K562 (cell line): ENCODE measurements at regions not wholly inside any gene's neighbourhood (a gene's known extent, or its start where the extent isn't known, plus 50 kb on each side); places are given as distances from the start of the nearest gene placed in this dataset.

ENCODE experiments used
- ATAC-seq: fragments of 200-7000 bp; cut with Tn5 transposase; 3 replicates; pipeline ENCODE4 v1.9.1; 2020; ENCODE audit warnings: moderate library complexity
- BruUV-seq: library from RNA; stranded (reverse); fragments of 400-500 nt; replicated peaks from 2 replicates; lab custom pipeline; 2021; lab: Mats Ljungman, UMichigan
- CTCF ChIA-PET: fragments of 300-600 bp; formaldehyde crosslinking; extraction: SDS; loops from one replicate; lab custom pipeline; 2021; ENCODE audit warnings: low intra/inter-chr PET ratio; lab: Yijun Ruan, JAX
- POLR2A ChIA-PET: fragments of 300-600, 350-650 bp; sonication (Branson Sonifier 250); formaldehyde crosslinking; extraction: SDS; loops from one replicate; lab custom pipeline; 2021; ENCODE audit warnings: antibody characterized with exemption, inconsistent platforms; lab: Yijun Ruan, JAX
- DNase-seq, 4 experiments: peaks; one replicate each; pipeline versions ENCODE4 v3.0.0 to v3.0.0-alpha.2; 2011 to 2018; ENCODE audit warnings: low spot score in 3 of 4, mixed read lengths in 3 of 4; ENCODE audit errors: extremely low read depth in 1 of 4
- FAIRE-seq: peaks from 2 replicates; lab custom pipeline; 2011; peaks lifted over from hg19 to GRCh38; lab: Jason Lieb, UNC
- H2AFZ ChIP-seq: 2 replicates; pipeline ENCODE4 v1.6.0; 2011; ENCODE audit warnings: low read depth, low read length, control low read depth, inconsistent platforms
- H3K27ac ChIP-seq: fragments of 200-600 bp; 3 replicates; pipeline ENCODE4 v1.8.0; 2011; ENCODE audit warnings: low read depth, mild to moderate bottlenecking, control low read depth, inconsistent platforms, low read length, moderate library complexity, mixed read lengths; ENCODE audit errors: extremely low read depth
- H3K27me3 ChIP-seq, 2 experiments: fragments of 300-600 bp in 1 of 2; 2 replicates in 1 of 2; 3 replicates in 1 of 2; pipeline versions ENCODE4 v1.6.0 to v1.8.0; 2011; ENCODE audit warnings: inconsistent platforms in 2 of 2, low read length in 2 of 2, mild to moderate bottlenecking in 1 of 2, mixed read lengths in 1 of 2, moderate library complexity in 1 of 2; ENCODE audit not compliant: control insufficient read depth in 2 of 2, insufficient read depth in 2 of 2
- H3K36me3 ChIP-seq: fragments of 300-600 bp; 3 replicates; pipeline ENCODE4 v1.8.0; 2011; ENCODE audit warnings: mild to moderate bottlenecking, low read length, inconsistent platforms; ENCODE audit not compliant: control insufficient read depth, insufficient read depth
- H3K4me1 ChIP-seq, 2 experiments: fragments of 200-600 bp in 1 of 2; replicated peaks in 1 of 2; 2 replicates in 1 of 2; 3 replicates in 1 of 2; pipeline versions ENCODE4 v1.5.1 to v1.8.0; 2011; ENCODE audit warnings: inconsistent platforms in 2 of 2, low read length in 2 of 2, mild to moderate bottlenecking in 1 of 2, mixed read lengths in 1 of 2, moderate library complexity in 1 of 2; ENCODE audit not compliant: control insufficient read depth in 2 of 2, insufficient read depth in 2 of 2
- H3K4me2 ChIP-seq: 2 replicates; pipeline ENCODE4 v1.6.1; 2011; ENCODE audit warnings: low read length, control low read depth, inconsistent platforms, mixed read lengths; ENCODE audit not compliant: insufficient read depth
- H3K4me3 ChIP-seq: fragments of 200-600 bp; sonication (generic), shearing (Covaris generic); 2 replicates; pipeline ENCODE4 v1.5.1; 2016; ENCODE audit warnings: control low read depth, inconsistent platforms
- H3K79me2 ChIP-seq: fragments of 200-600 bp; 3 replicates; pipeline ENCODE4 v1.8.0; 2011; ENCODE audit warnings: low read length, inconsistent platforms; ENCODE audit not compliant: control insufficient read depth, insufficient read depth
- H3K9ac ChIP-seq, 2 experiments: 2 replicates each; pipeline versions ENCODE4 v1.6.0 to v1.6.1; 2011; ENCODE audit warnings: low read depth in 2 of 2, low read length in 2 of 2, control low read depth in 1 of 2, inconsistent platforms in 1 of 2, mild to moderate bottlenecking in 1 of 2, mixed read lengths in 1 of 2; ENCODE audit not compliant: insufficient read depth in 1 of 2
- H3K9me1 ChIP-seq: one replicate; pipeline ENCODE4 v1.6.0; 2011; ENCODE audit warnings: inconsistent platforms, mild to moderate bottlenecking, low read length, moderate library complexity; ENCODE audit not compliant: control insufficient read depth, insufficient read depth
- H3K9me3 ChIP-seq: replicated peaks from 2 replicates; pipeline ENCODE4 v1.5.1; 2011; ENCODE audit warnings: low read depth, low read length, inconsistent platforms; ENCODE audit not compliant: control insufficient read depth, insufficient read depth
- H4K20me1 ChIP-seq: replicated peaks from 2 replicates; pipeline ENCODE4 v1.6.1; 2011; ENCODE audit warnings: low read length, inconsistent platforms, mixed read lengths; ENCODE audit not compliant: control insufficient read depth, insufficient read depth
- L3MBTL2 ChIP-seq: fragments of 450-650 bp; IDR thresholded peaks from 2 replicates; pipeline ENCODE4 v1.6.1; 2016; ENCODE audit warnings: mild to moderate bottlenecking, moderate library complexity
- MYC ChIP-seq, 2 experiments: fragments of 250-450 bp in 1 of 2; sonication (Bioruptor Pico) in 1 of 2; IDR thresholded peaks; 2 replicates each; pipeline versions ENCODE4 v1.5.1 to v1.6.1; 2012 to 2021; ENCODE audit warnings: low read depth in 2 of 2, borderline replicate concordance in 1 of 2, improper control_type of control experiment in 1 of 2, low read length in 1 of 2, mild to moderate bottlenecking in 1 of 2, moderate library complexity in 1 of 2
- SMARCE1 ChIP-seq: fragments of 450-650 bp; IDR thresholded peaks from 2 replicates; pipeline ENCODE4 v1.7.1; 2016; ENCODE audit warnings: mild to moderate bottlenecking
- STAG1 ChIP-seq: sonication (generic); formaldehyde crosslinking; IDR thresholded peaks from 2 replicates; pipeline ENCODE4 v1.5.0; 2020; ENCODE audit warnings: missing genetic modification reagents, borderline replicate concordance
- ZBTB1 ChIP-seq: sonication (generic); formaldehyde crosslinking; IDR thresholded peaks from 2 replicates; pipeline ENCODE4 v1.8.1; 2023; ENCODE audit warnings: missing genetic modification reagents, low read depth, mild to moderate bottlenecking, borderline replicate concordance
- ZNF133 ChIP-seq: fragments of 250-450 bp; sonication (Bioruptor Pico); IDR thresholded peaks from 2 replicates; pipeline ENCODE4 v1.4.0; 2020; ENCODE audit warnings: mild to moderate bottlenecking
- ZNF347 ChIP-seq: fragments of 450-650 bp; formaldehyde crosslinking; IDR thresholded peaks from 2 replicates; pipeline ENCODE4 v1.4.0; 2020; ENCODE audit warnings: low read depth, mild to moderate bottlenecking, moderate library complexity
- ZNF696 ChIP-seq: fragments of 250-450 bp; sonication (Bioruptor Pico); conservative IDR thresholded peaks from 2 replicates; pipeline ENCODE4 v1.4.0; 2020; ENCODE audit warnings: mild to moderate bottlenecking, moderate library complexity
- ZNF707 ChIP-seq: fragments of 250-450 bp; sonication (Bioruptor Pico); conservative IDR thresholded peaks from 2 replicates; pipeline ENCODE4 v1.8.0; 2022; ENCODE audit warnings: inconsistent platforms, mild to moderate bottlenecking, moderate library complexity
- WGBS: fragments of 100-300 bp; shearing (Covaris generic); methylation state at CpG from one replicate; pipeline ENCODE4 v1.1.6; 2016; ENCODE audit warnings: low coverage, mixed read lengths; ENCODE audit not compliant: insufficient coverage; ENCODE audit errors: missing lambda C conversion rate; 5-methylcytosine and 5-hydroxymethylcytosine counted together
- in situ Hi-C: fragments of 300-500 bp; cut with MboI; formaldehyde crosslinking; loops from 4 replicates; pipeline ENCODE4 v1.15.0; 2018; ENCODE audit warnings: inconsistent platforms, mixed read lengths
- intact Hi-C: fragments of 100-400 bp; cut with micrococcal nuclease; formaldehyde crosslinking; loops from 2 replicates; pipeline ENCODE4 v1.14.2; 2022
- TF ChIP-seq, protein P1 (sequence below): fragments of 450-650 bp; IDR thresholded peaks from 2 replicates; pipeline ENCODE4 v1.7.1; 2018; ENCODE audit warnings: mild to moderate bottlenecking, low read depth; ENCODE audit not compliant: partially characterized antibody

DNA sequence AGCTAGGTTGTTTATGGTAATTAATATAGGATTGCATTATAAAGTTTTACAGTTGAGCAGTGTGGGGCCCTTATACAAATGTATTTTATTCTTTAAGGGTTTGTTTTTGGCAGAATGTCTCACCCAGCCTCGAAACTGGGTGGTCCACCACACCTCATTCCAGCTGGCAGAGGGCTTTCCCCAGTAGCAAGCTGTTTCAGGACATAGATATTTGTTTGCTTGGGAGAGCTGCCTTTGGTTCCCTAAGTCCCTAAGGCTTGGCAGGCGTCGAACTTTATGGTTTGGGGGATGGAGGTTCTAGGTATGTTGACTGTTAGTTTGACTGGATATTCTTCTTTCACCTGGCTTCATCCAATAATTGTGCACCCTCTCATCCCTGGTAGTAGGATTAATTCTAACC lies 205.9 kb downstream of the KCNS3 start:
- ATAC-seq = no peak
- Histone ChIP-seq H3K79me2 (no peaks in the 10 kb centered on the region), H3K4me3 (no peak overlapping the region), H3K9ac (no peak overlapping the region), H3K4me1 (no peaks in the 10 kb centered on the region), H3K9me3 (no peaks in the 10 kb centered on the region), H3K9me1 (no peaks in the 10 kb centered on the region), H3K36me3 (no peaks in the 10 kb centered on the region), H4K20me1 (no peaks in the 10 kb centered on the region), H2AFZ (no peak overlapping the region), H3K27ac (no peak overlapping the region), H3K4me2 (no peak overlapping the region), H3K27me3 (no peaks in the 10 kb centered on the region)
- WGBS = 3% methylated on average over 3 of the region's 3 CpGs
- FAIRE-seq = no peak
- in situ Hi-C loops (no loop called here), intact Hi-C loops (no loop called here)
- CTCF ChIA-PET = no interaction called here
- no peak for TF ChIP-seq ZNF707
- TF ChIP-seq MYC (IDR thresholded peaks at IDR 0.05; ENCODE audit: low read depth, low read length) = no peak
- TF ChIP-seq MYC (CRISPR knock-in tag; IDR thresholded peaks at IDR 0.05; ENCODE audit: borderline replicate concordance, low read depth) = no peak
- TF ChIP-seq L3MBTL2 = no peak
- TF ChIP-seq STAG1 (CRISPR knock-in tag) = no peak
- DNase-seq = no peak
- BruUV-seq = no TSS peak
- POLR2A ChIA-PET = no interaction called here

DNA sequence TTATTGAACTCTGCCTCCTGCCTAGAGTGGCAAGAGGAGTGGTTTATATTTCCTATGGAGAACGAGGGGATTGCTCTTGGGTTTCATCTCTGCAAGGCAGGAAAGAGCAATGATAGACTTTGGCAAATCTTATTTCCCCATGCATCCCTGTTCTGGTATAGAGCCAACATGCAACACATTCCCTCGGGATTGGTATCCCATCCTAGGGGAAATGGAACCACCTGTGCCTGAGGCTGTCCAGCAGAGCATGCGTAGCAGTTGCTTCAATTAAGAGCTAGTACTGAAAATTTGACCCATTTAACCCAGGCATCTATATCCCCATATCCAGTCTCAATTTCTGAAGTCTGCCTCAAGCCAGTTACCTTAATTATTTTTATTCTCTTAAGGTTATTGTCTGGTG lies 205.3 kb downstream of the KCNS3 start:
- Histone ChIP-seq H3K9me3 (no peaks in the 10 kb centered on the region), H3K9ac (no peak overlapping the region), H3K4me2 (no peak overlapping the region), H3K4me3 (no peak overlapping the region), H3K27me3 (no peaks in the 10 kb centered on the region), H3K27ac (no peak overlapping the region), H3K9me1 (no peaks in the 10 kb centered on the region), H3K36me3 (no peaks in the 10 kb centered on the region), H4K20me1 (no peaks in the 10 kb centered on the region), H3K4me1 (no peaks in the 10 kb centered on the region), H3K79me2 (no peaks in the 10 kb centered on the region), H2AFZ (no peak overlapping the region)
- no peak for DNase-seq
- no peak for ATAC-seq
- intact Hi-C loops (no loop called here), in situ Hi-C loops (no loop called here)
- no TSS peak for BruUV-seq
- no peak for FAIRE-seq
- CTCF ChIA-PET = no interaction called here
- POLR2A ChIA-PET = no interaction called here
- TF ChIP-seq ZBTB1 (CRISPR knock-in tag) (no peak), SMARCE1 (no peak), ZNF347 (no peak), ZNF696 (CRISPR knock-in tag) (no peak), ZNF133 (CRISPR knock-in tag) (no peak)
- TF ChIP-seq, protein P1, sequence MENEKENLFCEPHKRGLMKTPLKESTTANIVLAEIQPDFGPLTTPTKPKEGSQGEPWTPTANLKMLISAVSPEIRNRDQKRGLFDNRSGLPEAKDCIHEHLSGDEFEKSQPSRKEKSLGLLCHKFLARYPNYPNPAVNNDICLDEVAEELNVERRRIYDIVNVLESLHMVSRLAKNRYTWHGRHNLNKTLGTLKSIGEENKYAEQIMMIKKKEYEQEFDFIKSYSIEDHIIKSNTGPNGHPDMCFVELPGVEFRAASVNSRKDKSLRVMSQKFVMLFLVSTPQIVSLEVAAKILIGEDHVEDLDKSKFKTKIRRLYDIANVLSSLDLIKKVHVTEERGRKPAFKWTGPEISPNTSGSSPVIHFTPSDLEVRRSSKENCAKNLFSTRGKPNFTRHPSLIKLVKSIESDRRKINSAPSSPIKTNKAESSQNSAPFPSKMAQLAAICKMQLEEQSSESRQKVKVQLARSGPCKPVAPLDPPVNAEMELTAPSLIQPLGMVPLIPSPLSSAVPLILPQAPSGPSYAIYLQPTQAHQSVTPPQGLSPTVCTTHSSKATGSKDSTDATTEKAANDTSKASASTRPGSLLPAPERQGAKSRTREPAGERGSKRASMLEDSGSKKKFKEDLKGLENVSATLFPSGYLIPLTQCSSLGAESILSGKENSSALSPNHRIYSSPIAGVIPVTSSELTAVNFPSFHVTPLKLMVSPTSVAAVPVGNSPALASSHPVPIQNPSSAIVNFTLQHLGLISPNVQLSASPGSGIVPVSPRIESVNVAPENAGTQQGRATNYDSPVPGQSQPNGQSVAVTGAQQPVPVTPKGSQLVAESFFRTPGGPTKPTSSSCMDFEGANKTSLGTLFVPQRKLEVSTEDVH = no peak
- 4% methylated on average over 3 of the region's 3 CpGs for WGBS
